GM12878 (cell line): ENCODE measurements at regions not wholly inside any gene's neighbourhood (a gene's known extent, or its start where the extent isn't known, plus 50 kb on each side); places are given as distances from the start of the nearest gene placed in this dataset.
"Not testable (repeated sequence)": the region's sequence is repeated elsewhere in the genome, so short reads cannot be mapped to it uniquely, and the experiment has no call there.

Experiments used
- BCL11A ChIP-seq: IDR thresholded peaks from 2 replicates; pipeline ENCODE4 v1.6.1; 2011; ENCODE audit warnings: low read depth, low read length
- CTCF ChIP-seq, 3 experiments: IDR thresholded peaks in 2 of 3; conservative IDR thresholded peaks in 1 of 3; 2 replicates each; pipeline ENCODE4 v1.5.1; 2011; ENCODE audit warnings: low read depth in 3 of 3, low read length in 3 of 3, mild to moderate bottlenecking in 3 of 3, control low read depth in 2 of 3, moderate library complexity in 2 of 3, inconsistent platforms in 1 of 3, mixed read lengths in 1 of 3; ENCODE audit not compliant: control insufficient read depth in 2 of 3, insufficient read depth in 1 of 3; ENCODE audit errors: extremely low read depth in 1 of 3
- CUX1 ChIP-seq: IDR thresholded peaks from 2 replicates; pipeline ENCODE4 v1.6.1; 2012; ENCODE audit warnings: improper control_type of control experiment, low read depth, low read length; ENCODE audit not compliant: insufficient replicate concordance
- E4F1 ChIP-seq: fragments of 450-650 bp; IDR thresholded peaks from 2 replicates; pipeline ENCODE4 v1.6.1; 2018; ENCODE audit warnings: borderline replicate concordance, mild to moderate bottlenecking; ENCODE audit not compliant: partially characterized antibody
- HDAC2 ChIP-seq: fragments of 200-600 bp; sonication (generic); IDR thresholded peaks from 2 replicates; pipeline ENCODE4 v1.6.1; 2017
- POLR2A ChIP-seq: IDR thresholded peaks from 2 replicates; pipeline ENCODE4 v1.6.1; 2011; ENCODE audit warnings: low read depth, mild to moderate bottlenecking, low read length
- POLR2AphosphoS5 ChIP-seq: IDR thresholded peaks from 2 replicates; pipeline ENCODE4 v1.6.1; 2011; ENCODE audit warnings: mild to moderate bottlenecking, low read length, inconsistent platforms
- SIN3A ChIP-seq: IDR thresholded peaks from 2 replicates; pipeline ENCODE4 v1.6.1; 2012; ENCODE audit warnings: low read depth, low read length, improper control_type of control experiment
- SREBF1 ChIP-seq: IDR thresholded peaks from 2 replicates; pipeline ENCODE4 v1.6.1; 2012; ENCODE audit warnings: mild to moderate bottlenecking, low read length
- ZBTB40 ChIP-seq: fragments of 450-650 bp; IDR thresholded peaks from 2 replicates; pipeline ENCODE4 v1.6.1; 2016; ENCODE audit warnings: mild to moderate bottlenecking, moderate library complexity, borderline replicate concordance
- ZNF384 ChIP-seq: IDR thresholded peaks from 2 replicates; pipeline ENCODE4 v1.6.1; 2012; ENCODE audit warnings: low read depth, mild to moderate bottlenecking, low read length, improper control_type of control experiment, borderline replicate concordance
- TF ChIP-seq, protein P1 (sequence below): IDR thresholded peaks from 2 replicates; pipeline ENCODE4 v1.6.1; 2011; ENCODE audit warnings: borderline replicate concordance, low read depth, mild to moderate bottlenecking, moderate library complexity, mixed read lengths, low read length; ENCODE audit not compliant: insufficient read depth; ENCODE audit errors: extremely low read length

- TF ChIP-seq CTCF (IDR thresholded peaks at IDR 0.05 in 2 of 3, conservative IDR thresholded peaks at IDR 0.05 in 1 of 3; ENCODE audit: control insufficient read depth in 2 of 3, extremely low read depth in 1 of 3, insufficient read depth in 1 of 3, low read depth in 3 of 3, low read length in 3 of 3); SIN3A; ZNF384; E4F1; HDAC2; POLR2A; CUX1; BCL11A; ZBTB40; POLR2AphosphoS5; SREBF1: not testable (repeated sequence)
- TF ChIP-seq, protein P1, sequence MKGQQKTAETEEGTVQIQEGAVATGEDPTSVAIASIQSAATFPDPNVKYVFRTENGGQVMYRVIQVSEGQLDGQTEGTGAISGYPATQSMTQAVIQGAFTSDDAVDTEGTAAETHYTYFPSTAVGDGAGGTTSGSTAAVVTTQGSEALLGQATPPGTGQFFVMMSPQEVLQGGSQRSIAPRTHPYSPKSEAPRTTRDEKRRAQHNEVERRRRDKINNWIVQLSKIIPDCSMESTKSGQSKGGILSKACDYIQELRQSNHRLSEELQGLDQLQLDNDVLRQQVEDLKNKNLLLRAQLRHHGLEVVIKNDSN: not testable (repeated sequence)
These were observed 410.3 kb downstream of the OR4F29 start for GRCh38 chr1:41197-41596.
